Forelimb muscle (tissue), 1 donor: ENCODE measurements at regions not wholly inside any gene's neighbourhood (a gene's known extent, or its start where the extent isn't known, plus 50 kb on each side); places are given as distances from the start of the nearest gene placed in this dataset.
"Not testable (repeated sequence)": the region's sequence is repeated elsewhere in the genome, so short reads cannot be mapped to it uniquely, and the experiment has no call there.

Experiments used
- DNase-seq: peaks from one replicate; pipeline ENCODE4 v3.0.0-alpha.2; 2013; ENCODE audit warnings: low read depth

DNA sequence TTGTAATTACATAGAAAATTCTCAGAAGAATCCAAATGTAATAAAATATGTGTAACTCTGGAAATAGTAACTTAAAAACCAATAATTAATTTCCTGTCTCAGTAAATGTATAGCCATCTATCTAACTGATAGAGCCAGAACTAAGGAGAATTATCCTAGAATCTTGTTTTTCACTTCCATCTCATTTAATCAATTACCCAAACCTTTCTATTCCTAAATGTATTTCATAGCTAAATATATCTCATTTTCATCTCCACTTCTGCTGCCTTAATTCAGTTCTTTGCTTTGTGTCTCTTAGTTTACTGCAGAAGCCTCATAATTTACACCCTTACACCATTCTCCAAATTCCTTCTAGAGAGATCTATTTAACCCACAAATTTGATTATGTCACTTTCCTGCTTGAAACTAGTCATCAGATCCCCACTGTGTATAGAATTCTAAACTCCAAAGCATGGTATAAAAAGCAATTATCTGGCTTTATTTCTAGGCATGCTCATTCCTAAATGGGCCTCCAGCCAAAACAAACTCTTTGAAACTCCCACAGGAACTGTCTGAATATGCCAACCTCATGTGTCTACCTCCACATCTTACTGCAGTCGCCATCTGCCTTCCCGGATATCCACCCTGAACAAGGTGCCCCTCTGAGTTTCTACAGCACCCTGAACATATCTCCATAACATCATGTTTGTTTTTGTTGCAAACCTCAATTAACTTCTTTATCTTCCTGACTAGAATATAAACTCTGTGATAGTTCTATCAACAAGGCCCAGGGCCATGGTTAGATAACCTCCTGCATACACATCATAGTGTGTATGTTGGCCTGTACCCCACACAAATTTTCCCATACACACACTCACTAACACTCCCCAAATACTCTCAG is 70.5 kb upstream of the ADTRP start:
- DNase-seq = no peak

GRCh38 chr6:11848346-11848651 is 69.7 kb upstream of the ADTRP start:
- no peak for DNase-seq

- DNase-seq = no peak
Measured at GRCh38 chr6:11847515-11848345, 69.1 kb upstream of the ADTRP start.

DNA sequence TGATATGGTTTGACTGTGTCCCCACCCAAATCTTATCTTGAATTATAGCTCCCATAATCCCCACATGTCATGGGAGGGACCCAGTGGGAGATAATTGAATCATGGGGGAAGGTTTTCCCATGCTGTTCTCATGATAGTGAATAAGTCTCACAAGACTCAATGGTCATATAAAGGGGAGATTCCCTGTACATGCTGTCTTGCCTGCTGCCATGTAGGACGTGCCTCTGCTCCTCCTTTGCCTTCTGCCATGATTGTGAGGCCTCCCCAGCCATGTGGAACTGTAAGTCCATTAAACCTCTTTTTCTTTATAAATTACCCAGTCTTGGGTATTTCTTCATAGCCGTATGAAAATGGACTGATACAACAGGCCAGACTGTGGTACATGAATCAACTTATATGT is 68.5 kb upstream of the ADTRP start:
- DNase-seq = not testable (repeated sequence)

DNA sequence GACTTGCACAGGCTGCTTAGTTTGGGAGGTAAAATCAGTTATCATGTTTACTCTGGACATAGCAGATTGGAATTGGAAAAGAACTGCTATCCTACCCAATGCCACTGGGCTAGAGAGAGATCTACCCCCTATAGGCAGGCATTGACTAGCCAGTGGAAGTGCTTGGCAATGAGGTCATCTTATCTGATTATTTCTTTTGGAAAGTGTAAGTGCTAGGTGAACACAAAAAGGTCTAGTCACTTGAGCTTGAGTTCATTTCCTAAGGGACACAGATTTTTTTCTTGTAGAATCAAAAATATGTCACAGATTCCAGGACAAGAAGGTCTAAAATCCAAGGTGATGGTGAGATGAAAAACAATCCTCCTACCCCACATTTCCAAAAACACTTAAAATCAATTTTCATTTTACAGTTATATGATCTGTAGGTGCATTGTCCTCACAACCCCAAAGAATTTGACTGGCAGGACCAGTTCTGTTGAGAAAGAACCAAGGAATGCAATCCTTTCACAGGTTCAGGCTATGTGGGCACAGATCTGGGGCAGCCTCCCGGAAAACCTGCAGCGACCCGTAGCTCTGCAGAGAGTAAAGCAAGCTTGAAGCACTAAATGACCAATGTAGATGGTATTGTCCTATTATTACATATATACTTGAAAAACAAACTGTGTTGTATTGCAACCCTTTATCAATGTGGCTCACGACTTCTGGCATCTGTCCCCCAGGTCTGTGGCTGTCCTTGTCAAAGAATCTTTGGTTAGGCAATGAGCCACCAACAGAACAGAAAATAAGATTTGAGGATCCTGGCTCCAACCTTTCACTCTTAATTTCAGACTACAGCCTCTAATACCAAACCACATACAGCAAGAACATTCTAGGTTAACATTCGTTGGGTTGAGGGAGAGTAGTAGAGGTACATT is 67.3 kb upstream of the ADTRP start:
- DNase-seq = no peak

DNA sequence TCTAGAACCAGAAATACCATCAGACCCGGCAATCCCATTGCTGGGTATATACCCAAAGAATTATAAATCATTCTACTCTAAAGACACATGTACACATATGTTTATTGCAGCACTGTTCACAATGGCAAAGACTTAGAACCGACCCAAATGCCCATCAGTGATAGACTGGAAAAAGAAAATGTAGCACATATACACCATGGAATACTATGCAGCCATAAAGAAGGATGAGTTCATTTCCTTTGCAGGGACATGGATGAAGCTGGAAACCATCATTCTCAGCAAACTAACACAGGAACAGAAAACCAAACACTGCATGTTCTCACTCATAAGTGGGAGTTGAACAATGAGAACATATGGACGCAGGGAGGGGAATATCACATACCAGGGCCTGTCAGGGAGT is 64.2 kb upstream of the ADTRP start:
- DNase-seq = not testable (repeated sequence)

DNA sequence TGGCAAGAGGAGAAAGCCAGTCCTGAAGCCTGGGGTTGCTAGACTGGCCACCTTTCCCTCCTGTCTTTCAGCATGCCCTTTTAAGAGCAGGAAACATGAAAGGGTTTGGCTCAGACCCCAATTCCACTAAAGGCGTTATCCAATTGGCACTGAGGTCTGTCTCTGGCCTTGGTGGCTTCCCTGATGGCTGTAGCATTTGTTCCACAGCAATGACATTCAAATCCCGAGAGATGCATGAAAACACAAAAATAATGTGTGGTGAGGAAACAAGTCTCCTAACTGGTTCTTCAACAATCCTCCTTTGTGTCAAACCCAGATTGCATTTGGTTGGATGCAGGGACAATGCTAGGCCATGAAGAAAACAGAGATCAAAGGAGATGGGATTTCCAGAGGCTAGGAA is 56.5 kb upstream of the ADTRP start:
- no peak for DNase-seq

DNA sequence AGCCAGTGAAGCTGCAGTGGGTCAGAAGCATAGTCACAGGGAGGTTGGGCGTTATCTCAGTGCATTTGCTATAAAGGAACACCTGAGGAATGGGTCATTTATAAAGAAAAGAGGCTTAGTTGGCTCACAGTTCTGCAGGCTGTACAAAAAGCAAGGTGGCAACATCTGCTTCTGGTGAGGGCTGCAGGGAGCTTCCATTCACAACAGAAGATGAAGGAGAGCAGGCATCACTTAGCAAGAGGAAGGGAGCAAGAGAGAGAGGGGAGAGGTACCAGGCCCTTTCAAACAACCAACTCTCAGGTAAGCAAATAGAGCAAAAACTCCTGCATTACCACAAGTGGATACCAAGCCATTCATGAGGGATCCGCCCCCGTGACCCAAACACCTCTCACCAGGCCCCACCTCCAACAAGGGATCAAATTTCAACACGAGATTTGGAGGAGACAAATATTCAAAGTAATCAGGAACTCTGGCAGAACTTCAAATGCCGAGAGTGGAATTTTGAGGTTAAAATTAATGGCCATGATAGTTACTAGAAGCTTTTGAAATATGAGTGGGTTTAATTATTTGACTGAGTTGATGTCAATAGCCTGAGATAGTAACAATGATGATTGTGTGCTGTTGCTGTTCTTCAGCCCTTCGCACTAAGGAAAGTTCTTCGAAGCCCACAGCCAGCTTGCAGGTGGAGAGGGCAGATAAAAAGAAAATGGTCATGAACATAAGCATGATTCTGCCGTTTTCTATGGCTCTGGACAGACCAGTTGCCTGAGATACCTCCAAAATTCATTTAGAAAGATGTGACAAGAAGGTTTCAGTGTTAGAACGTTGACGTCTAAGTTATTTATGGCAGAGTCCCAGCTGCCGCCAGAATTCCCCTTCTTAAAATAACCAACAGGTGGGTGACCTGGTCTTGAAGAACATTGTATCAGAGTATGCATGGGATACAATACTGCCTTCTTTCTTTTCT is 55.3 kb upstream of the ADTRP start:
- no peak for DNase-seq

GRCh38 chr6:11831653-11832052 is 53.0 kb upstream of the ADTRP start:
- DNase-seq = no peak

- DNase-seq = no peak
Measured at GRCh38 chr6:11830520-11830919, 51.9 kb upstream of the ADTRP start.

- no peak for DNase-seq
Measured at GRCh38 chr6:11830105-11830504, 51.5 kb upstream of the ADTRP start.

GRCh38 chr6:11828262-11828870 is 49.8 kb upstream of the ADTRP start:
- no peak for DNase-seq
